SK-N-MC (cell line): ENCODE measurements at regions not wholly inside any gene's neighbourhood (a gene's known extent, or its start where the extent isn't known, plus 50 kb on each side); places are given as distances from the start of the nearest gene placed in this dataset.

Experiments used
- DNase-seq: peaks from one replicate; pipeline ENCODE4 v3.0.0-alpha.2; 2011; ENCODE audit warnings: low read depth, low spot score
- H3K27ac ChIP-seq: fragments of 200-600 bp; sonication (generic); 2 replicates; pipeline ENCODE4 v1.5.1; 2016; ENCODE audit warnings: mixed run types
- H3K36me3 ChIP-seq: fragments of 200-600 bp; sonication (generic); 2 replicates; pipeline ENCODE4 v1.6.1; 2017; ENCODE audit warnings: antibody characterized with exemption, low read length, mixed read lengths; ENCODE audit not compliant: insufficient read depth
- H3K4me3 ChIP-seq: fragments of 200-600 bp; sonication (generic); 2 replicates; pipeline ENCODE4 v1.5.1; 2016
- H3K9ac ChIP-seq: fragments of 200-600 bp; sonication (generic); 2 replicates; pipeline ENCODE4 v1.8.0; 2017; ENCODE audit warnings: mixed run types, mixed read lengths; ENCODE audit not compliant: insufficient read length
- H3K9me3 ChIP-seq: fragments of 200-600 bp; sonication (generic); 2 replicates; pipeline ENCODE4 v1.6.1; 2017; ENCODE audit warnings: low read depth, mild to moderate bottlenecking, antibody characterized with exemption, low read length, moderate library complexity, mixed read lengths
- EZH2 ChIP-seq: fragments of 200-600 bp; sonication (generic); IDR thresholded peaks from one replicate; pipeline ENCODE4 v1.6.1; 2017; ENCODE audit warnings: antibody characterized with exemption
- FOXP2 ChIP-seq: optimal IDR thresholded peaks from 2 replicates; pipeline ENCODE3; 2011; ENCODE audit warnings: mild to moderate bottlenecking, moderate library complexity; ENCODE audit not compliant: insufficient read depth; ENCODE audit errors: extremely low read length, control extremely low read depth
- POLR2AphosphoS5 ChIP-seq: IDR thresholded peaks from 2 replicates; pipeline ENCODE4 v1.6.1; 2012; ENCODE audit warnings: mild to moderate bottlenecking, low read depth, low read length, borderline replicate concordance

DNA sequence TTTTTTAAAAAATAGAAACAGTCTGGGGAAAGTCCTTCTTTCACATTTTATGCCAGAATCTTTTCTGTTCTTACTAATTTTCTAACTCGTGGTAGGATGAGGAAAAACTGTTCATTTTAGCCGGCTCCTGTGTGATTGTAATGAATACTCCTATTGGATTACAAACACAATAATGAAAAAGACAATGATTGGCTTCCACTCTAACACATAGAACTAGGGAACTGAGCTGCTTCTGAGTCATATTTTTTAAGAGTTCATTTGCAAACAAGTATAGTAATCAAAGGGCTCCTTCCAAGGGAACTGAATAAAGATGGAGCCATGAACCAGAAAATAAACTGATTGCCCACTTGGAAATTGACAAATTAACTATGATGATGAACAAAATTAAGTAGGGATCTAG lies 265.3 kb upstream of the TCF21 start:
- H3K9me3 ChIP-seq = no peaks in the 10 kb centered on the region
- no peak overlapping the region for H3K27ac ChIP-seq
- DNase-seq = no peak
- TF ChIP-seq POLR2AphosphoS5 = no peak
- no peak for TF ChIP-seq FOXP2
- no peak for TF ChIP-seq EZH2
- no peak overlapping the region for H3K4me3 ChIP-seq
- no peaks in the 10 kb centered on the region for H3K36me3 ChIP-seq
- H3K9ac ChIP-seq = no peak overlapping the region

DNA sequence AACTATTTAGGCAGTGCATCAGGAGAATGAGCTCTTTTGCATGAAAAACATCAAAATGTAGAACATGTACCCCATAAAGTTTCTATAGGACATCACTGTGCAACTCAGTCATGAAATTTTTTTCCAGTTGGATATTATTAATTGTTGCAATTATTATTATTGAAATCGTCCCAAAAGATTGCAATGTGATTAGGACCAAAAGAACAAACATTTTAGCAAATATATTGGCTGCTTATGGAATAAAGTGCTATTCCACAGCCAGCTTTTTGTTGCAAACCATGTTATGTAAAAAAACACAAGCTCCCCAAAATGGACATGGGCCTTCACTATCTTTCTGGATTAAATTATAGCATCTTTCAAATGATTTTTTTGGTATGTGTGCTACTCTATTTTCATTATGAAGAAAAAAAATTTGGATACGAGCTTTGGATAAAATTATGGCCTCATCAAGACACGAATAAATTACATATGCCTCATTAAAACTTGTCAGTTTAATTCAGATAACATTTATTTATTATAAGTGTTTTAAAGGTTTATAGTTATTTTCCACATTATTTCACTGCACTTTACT lies 262.7 kb upstream of the TCF21 start:
- no peak overlapping the region for H3K4me3 ChIP-seq
- TF ChIP-seq EZH2 (no peak), FOXP2 (no peak), POLR2AphosphoS5 (no peak)
- no peak overlapping the region for H3K27ac ChIP-seq
- no peak overlapping the region for H3K9ac ChIP-seq
- no peaks in the 10 kb centered on the region for H3K36me3 ChIP-seq
- H3K9me3 ChIP-seq = no peaks in the 10 kb centered on the region
- DNase-seq = no peak

DNA sequence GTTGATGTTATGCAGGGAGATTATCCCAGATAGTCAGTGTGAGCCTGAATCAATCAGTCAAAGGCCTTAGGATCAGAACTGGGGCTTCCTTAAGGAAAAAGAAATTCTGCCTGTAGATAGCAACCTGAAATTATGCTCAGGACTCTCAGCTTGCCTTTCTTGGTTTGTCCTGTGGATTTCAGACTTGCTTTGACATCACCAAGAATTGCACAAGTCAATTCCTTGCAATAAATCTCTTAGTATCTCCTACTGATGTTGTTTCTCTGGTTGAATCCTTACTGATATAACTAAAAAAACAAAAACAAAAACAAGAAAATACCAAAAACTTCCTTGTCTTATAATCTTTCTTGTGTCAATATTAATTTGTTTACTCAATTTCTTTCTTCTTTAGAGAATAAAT lies 258.9 kb upstream of the TCF21 start:
- Histone ChIP-seq H3K4me3 (no peak overlapping the region), H3K9me3 (no peaks in the 10 kb centered on the region), H3K9ac (no peak overlapping the region), H3K36me3 (no peaks in the 10 kb centered on the region), H3K27ac (no peak overlapping the region)
- DNase-seq = no peak
- TF ChIP-seq FOXP2 (no peak), EZH2 (no peak), POLR2AphosphoS5 (no peak)

DNA sequence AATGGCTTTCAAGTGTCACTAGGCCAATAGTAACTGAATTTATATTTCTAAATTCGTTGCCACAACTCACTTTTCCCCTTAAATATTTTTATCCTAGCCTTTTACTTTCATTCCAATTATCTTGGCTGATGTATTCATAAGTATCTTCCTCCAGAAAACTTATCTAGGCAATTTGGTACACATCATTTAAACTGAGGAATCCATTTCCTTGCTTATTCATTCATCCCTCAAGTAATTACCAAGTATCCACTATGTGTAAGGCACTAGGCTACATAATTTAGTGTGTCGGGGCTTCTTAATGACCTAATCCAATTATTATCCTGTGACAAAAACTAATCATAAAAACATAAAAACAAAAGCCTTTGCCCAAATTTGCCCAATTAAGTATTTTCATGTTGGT lies 258.3 kb upstream of the TCF21 start:
- Histone ChIP-seq H3K36me3 (no peaks in the 10 kb centered on the region), H3K9ac (no peak overlapping the region), H3K4me3 (no peak overlapping the region), H3K9me3 (no peaks in the 10 kb centered on the region), H3K27ac (no peak overlapping the region)
- no peak for TF ChIP-seq POLR2AphosphoS5
- TF ChIP-seq FOXP2 = no peak
- no peak for TF ChIP-seq EZH2
- DNase-seq = no peak

DNA sequence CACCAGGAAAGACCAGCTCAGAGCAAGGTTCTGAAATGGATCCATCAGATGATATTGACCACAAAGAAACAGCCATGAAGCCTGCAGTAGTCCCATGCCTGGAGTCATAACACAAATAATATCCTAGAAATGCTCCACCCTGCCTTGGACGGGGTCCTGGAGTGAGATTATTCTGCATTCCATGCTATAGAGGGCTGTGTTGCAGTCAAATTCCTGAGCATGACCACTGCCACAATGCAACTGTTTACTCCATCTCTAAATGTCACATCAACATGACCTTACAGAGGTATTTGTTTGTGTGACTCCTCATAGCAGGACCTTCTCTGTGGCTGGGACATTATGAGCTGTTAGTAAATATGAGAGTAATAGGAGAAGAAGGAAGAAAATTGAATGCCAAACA lies 257.5 kb upstream of the TCF21 start:
- Histone ChIP-seq H3K27ac (no peak overlapping the region), H3K4me3 (no peak overlapping the region), H3K36me3 (no peaks in the 10 kb centered on the region), H3K9ac (no peak overlapping the region), H3K9me3 (no peaks in the 10 kb centered on the region)
- TF ChIP-seq EZH2 = no peak
- TF ChIP-seq FOXP2 = no peak
- TF ChIP-seq POLR2AphosphoS5 = no peak
- no peak for DNase-seq

DNA sequence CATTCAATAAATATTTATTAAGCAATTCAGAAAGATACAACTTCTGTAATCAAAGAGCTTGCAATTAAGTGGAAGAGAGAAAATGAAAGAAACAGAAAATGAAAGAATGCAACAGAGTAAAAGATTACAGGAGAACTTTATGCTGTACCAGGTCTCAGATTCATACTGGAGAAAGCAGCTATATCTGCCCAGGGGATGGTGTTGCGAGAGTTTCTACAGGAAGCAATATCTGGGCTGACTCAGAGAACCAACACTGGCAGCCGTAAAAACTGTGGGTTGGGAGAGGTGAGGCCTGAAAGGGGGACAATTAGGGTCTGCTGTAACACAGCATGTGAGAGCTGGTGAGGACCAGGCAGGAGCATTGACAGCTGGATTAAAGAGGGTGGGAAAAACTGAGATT lies 256.7 kb upstream of the TCF21 start:
- Histone ChIP-seq H3K9me3 (no peaks in the 10 kb centered on the region), H3K9ac (no peak overlapping the region), H3K27ac (no peak overlapping the region), H3K36me3 (no peaks in the 10 kb centered on the region), H3K4me3 (no peak overlapping the region)
- DNase-seq = no peak
- TF ChIP-seq FOXP2 (no peak), EZH2 (no peak), POLR2AphosphoS5 (no peak)

DNA sequence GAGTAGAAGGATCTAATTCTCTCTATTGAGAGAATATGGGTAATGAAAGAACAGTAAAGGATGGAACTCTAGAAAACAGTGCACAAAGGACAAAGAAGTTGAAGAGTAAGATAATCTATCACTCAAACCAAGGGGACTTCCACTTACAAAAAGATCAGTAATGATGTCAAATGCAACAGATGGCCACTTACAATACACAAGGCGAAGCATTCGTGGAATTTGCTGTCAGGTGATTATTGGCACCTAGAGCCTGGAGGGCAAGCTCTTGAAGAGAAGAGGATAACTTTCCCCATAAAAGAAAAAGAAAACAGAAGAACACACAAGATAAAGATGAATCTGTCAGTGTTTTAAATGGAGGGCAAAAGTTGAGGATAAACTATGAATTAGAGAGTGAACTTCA lies 256.0 kb upstream of the TCF21 start:
- H3K36me3 ChIP-seq = no peaks in the 10 kb centered on the region
- H3K9me3 ChIP-seq = no peaks in the 10 kb centered on the region
- no peak overlapping the region for H3K27ac ChIP-seq
- TF ChIP-seq POLR2AphosphoS5 (no peak), EZH2 (no peak), FOXP2 (no peak)
- H3K9ac ChIP-seq = no peak overlapping the region
- no peak for DNase-seq
- H3K4me3 ChIP-seq = no peak overlapping the region

DNA sequence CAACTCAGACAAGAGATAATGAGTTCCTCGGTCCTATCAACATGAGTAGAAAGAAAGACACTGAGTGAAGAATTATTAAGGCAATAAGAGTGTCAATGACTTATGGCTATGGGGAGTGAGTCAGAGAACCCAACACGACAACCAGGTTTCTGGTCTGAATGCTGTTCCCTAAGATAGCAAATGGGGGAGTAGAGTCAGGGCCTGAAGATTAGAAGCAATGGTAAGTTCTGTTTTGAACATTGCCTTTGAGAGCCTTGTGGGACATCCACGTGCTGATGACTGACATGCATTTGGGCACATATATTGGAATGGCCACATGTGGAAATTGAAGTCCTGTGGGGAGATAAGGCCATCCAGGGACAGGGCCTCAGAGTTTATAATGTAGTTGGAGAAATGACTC lies 254.4 kb upstream of the TCF21 start:
- Histone ChIP-seq H3K9me3 (no peaks in the 10 kb centered on the region), H3K4me3 (no peak overlapping the region), H3K9ac (no peak overlapping the region), H3K27ac (no peak overlapping the region), H3K36me3 (no peaks in the 10 kb centered on the region)
- TF ChIP-seq POLR2AphosphoS5 (no peak), EZH2 (no peak), FOXP2 (no peak)
- DNase-seq = no peak

DNA sequence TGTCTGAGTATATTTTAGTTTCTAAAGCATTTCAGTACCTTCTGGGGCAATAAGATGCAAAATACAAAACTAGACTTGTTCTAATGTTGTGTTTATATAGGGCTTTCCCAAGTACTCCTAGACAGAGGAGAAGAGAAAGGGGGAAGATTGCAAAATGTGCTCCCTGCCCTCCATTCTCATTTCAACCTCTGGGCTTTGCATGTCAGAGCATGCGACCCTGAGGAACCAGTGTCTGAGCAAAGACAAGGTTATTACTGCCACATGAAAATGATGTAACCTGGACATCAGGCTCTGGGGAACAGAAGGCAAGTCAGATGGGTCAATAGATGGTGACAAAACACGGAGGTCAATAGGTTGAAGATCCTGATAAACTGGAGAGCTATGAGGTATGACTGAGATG lies 253.5 kb upstream of the TCF21 start:
- Histone ChIP-seq H3K9ac (no peak overlapping the region), H3K4me3 (no peak overlapping the region), H3K9me3 (no peaks in the 10 kb centered on the region), H3K27ac (no peak overlapping the region), H3K36me3 (no peaks in the 10 kb centered on the region)
- no peak for DNase-seq
- TF ChIP-seq EZH2 = no peak
- no peak for TF ChIP-seq POLR2AphosphoS5
- TF ChIP-seq FOXP2 = no peak
